ENCODE measurements at regions not wholly inside any gene's neighbourhood (a gene's known extent, or its start where the extent isn't known, plus 50 kb on each side); places are given as distances from the start of the nearest gene placed in this dataset.
"Not testable (repeated sequence)": the region's sequence is repeated elsewhere in the genome, so short reads cannot be mapped to it uniquely, and the experiment has no call there.

DNA sequence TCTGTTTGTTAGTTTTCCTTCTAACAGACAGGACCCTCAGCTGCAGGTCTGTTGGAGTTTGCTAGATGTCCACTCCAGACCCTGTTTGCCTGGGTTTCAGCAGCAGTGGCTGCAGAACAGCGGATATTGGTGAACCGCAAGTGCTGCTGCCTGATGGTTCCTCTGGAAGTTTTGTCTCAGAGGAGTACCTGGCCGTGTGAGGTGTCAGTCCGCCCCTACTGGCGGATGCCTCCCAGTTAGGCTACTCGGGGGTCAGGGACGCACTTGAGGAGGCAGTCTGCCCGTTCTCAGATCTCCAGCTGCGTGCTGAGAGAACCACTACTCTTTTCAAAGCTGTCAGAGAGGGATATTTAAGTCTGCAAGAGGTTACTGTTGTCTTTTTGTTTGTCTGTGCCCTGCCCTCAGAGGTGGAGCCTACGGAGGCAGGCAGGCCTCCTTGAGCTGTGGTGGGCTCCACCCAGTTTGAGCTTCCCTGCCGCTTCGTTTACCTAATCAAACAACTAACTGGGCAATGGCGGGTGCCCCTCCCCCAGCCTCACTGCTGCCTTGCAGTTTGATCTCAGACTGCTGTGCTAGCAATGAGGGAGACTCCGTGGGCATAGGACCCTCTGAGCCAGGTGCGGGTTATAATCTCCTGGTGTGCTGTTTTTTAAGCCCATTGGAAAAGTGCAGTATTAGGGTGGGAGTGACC is 634.3 kb upstream of the CHD1 start:
- not testable (repeated sequence) for TF ChIP-seq POLR2A (IDR thresholded peaks at IDR 0.05; ENCODE audit: low read length); GATA1 (IDR thresholded peaks at IDR 0.05; ENCODE audit: low read depth, low read length)

Measured in erythroblast (primary cell).